NCI-H526 (cell line): ENCODE measurements at regions not wholly inside any gene's neighbourhood (a gene's known extent, or its start where the extent isn't known, plus 50 kb on each side); places are given as distances from the start of the nearest gene placed in this dataset.

Experiments used
- DNase-seq, 2 experiments: peaks; one replicate each; lab custom pipeline; 2025; lab: John Stamatoyannopoulos, UW

DNA sequence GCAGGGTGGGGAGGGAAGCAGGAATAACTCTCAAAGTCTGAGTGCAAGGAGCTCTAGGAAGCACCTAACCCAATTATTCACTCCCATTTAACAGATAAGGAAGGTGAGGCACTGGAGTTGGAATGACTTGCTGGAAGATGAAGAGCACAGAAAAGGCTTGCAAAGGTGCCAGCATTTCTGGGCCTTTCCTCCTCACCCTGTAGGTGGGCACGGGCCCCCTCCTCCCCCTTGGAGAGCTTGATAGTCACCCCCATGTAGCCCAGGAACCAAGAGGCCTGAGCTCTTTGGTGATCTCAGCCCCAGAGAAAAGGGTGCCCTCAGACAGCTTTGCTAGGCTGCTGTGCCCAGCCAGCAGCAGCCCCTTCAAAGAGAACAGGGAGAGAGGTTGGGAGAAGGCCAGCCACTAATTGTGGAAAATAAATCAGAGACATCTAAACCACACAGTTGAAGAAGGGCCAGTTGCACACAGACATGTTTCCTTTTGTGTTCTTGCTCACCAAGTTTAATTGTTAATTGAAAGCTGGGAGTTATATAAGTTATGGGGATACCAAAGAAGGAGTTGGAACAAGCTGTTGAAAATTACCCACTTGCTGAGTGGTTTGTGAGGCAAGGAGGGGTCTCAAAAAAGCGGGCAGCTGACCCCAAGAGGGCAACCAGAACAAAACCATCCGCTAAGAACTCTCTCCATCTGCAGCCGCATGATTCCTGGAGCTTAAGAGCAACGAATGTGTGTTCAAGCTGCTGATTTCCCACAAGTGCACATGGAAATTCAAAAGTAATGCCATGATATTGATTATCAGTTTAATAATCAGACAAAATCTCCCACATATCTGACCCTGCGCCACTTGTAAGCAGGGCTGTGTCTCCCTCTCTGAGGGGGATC is 77.0 kb downstream of the MRPL14 start:
- no peak for DNase-seq

DNA sequence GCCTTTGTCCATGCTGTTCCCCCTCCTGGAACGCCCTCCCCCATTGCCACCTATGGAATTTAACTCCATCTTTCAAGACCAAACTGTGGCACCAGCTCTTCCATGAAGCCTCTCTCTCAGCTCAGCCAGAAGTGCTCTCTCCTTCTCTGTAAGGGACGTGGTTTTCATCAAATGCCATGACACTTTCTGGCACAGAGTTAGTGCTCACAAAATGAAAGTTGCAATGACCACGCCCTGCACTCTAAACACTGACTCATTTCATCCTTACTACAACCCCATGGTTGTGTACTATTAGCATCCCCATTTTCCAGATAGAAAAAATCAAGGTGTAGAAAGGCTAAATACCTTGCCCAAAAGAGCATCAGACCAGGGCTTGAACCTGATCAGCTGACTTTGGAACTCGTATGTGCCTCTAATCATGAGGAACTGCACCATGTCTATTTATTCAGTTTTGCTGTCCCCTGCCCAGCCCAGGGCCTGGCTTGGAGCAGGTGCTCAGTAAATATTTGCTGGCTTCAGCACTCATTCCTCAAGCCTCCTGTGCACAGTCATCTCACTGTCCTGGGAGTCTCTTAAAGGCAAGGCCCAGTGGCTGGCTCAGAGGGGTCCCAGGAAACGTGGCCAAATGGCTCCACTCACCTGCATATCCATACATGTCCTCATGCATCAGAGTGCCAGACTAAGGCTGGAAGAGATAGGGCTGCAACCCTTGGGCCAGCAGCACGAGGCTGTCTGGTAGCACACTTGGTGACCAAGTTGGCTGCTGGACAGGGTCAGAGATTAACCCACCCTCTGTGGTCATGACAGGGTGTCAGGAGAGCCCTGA is 77.9 kb downstream of the MRPL14 start:
- DNase-seq: no peak

DNA sequence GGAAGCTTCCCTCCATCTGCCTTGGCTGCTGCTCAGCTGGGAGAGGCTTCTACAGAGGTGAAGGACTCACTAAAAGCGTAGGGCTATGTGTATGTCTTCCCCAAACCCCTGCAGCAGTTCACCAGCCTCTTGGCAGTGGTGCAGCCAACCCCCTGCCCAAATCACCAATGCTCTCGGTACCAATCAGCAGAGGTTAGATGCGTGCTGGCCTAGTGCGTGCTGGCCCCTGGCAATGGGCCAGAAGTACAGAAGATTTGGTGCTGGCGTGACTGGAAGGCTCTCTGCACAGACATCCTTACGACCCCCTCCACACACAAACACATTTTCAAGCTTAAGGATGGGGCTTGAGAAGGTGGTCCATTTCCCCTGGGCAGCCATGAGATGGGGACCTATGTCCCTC is 79.0 kb downstream of the MRPL14 start:
- DNase-seq: no peak

- DNase-seq: no peak
Observed at GRCh38 chr6:44047801-44048200, 79.5 kb downstream of the MRPL14 start.

GRCh38 chr6:44047179-44047546 is 80.1 kb downstream of the MRPL14 start:
- no peak for DNase-seq

GRCh38 chr6:44046516-44047178 is 80.6 kb downstream of the MRPL14 start:
- no peak for DNase-seq

GRCh38 chr6:44045672-44046015 is 81.6 kb downstream of the MRPL14 start:
- DNase-seq: no peak

DNA sequence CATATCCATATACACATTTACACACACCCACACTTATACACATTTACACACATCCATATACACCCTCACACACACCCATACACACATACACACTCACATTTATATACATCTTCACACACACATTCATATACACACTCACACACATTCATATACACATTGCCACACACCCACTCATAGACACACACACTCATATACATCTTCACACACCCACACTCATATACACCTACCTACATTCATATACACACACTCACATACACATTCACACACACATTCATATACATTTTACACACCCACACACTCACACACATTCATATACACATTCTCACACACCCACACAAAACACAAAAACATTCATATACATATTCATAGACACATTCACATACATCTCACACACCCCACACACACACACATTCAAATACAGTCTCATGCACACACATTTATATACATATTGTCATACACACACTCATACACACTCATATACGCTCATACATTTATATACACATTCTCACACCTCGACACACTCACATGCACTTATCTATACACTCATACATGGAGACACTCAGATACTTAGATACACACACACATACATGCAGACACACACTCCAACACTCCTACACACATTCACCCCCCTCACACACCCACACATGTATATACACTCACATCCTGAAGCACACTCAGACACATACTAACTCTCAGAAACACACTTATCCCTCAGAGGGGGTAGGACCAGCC is 82.1 kb downstream of the MRPL14 start:
- DNase-seq: no peak

GRCh38 chr6:44044154-44044539 is 83.1 kb downstream of the MRPL14 start:
- DNase-seq: no peak

GRCh38 chr6:44043479-44044153 is 83.6 kb downstream of the MRPL14 start:
- no peak for DNase-seq

DNA sequence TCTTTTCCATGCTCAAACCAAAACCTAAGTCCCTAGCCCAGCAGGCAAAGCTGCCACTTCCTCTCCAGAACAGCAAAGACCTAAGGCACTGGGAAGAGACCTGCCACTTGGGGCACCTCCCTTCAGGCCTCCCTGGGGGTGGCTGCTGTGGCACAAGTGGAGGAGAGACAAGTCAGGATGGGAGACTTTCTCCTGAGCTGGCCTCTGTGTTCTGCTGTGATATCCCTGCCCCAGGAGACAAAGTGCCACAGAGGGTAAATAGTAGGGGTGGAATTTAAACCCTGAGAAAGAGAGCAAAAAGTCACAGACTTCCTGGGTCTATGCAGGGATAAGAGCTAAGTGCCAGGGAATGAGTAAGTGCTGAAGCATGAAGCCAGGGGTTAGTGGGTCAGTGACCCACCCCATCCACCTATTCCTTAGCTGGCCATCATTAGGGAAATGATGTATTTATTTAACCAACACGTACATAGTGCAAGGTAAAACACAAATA is 84.2 kb downstream of the MRPL14 start:
- no peak for DNase-seq

DNA sequence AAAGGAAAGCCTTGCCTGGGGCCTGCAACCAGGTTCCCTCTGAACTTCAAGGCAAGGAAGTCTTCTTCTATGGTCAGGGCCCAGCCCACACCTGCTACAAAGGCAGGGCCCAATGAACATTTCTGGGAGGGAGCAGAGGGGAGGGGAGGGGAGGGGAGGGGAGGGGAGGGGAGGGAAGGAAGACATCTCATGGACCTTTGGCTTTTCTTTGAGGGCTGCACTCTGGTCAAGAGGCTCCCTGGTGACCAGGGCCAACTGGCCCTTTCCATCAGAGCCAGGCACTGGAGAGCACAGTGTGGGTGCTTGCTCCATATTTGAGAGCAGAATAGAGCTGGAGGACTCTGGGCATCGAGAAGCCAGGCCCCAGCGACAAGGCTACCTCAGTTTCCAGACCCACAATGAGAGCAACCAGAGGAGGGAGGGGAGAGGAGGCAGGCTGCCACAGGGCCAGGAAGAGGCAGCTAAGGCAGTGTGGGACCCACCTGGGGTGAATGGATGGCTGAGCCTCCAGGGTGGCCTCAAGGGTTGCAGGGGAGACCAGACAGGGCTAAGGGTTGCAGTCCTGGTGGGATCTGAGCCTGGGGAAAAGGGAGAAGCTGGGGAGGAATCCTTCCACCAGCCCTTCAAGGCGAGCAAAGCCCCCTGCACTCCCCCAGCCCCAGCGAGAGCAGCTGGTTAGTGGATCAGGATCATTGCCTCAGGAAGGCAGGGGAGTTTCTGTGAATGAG is 84.8 kb downstream of the MRPL14 start:
- DNase-seq: no peak

GRCh38 chr6:44041461-44042260 is 85.6 kb downstream of the MRPL14 start:
- DNase-seq: no peak

GRCh38 chr6:44040786-44041185 is 86.5 kb downstream of the MRPL14 start:
- no peak for DNase-seq

GRCh38 chr6:44039839-44040350 is 87.4 kb downstream of the MRPL14 start:
- DNase-seq: no peak

- no peak for DNase-seq
Observed at GRCh38 chr6:44039191-44039719, 88.0 kb downstream of the MRPL14 start.

DNA sequence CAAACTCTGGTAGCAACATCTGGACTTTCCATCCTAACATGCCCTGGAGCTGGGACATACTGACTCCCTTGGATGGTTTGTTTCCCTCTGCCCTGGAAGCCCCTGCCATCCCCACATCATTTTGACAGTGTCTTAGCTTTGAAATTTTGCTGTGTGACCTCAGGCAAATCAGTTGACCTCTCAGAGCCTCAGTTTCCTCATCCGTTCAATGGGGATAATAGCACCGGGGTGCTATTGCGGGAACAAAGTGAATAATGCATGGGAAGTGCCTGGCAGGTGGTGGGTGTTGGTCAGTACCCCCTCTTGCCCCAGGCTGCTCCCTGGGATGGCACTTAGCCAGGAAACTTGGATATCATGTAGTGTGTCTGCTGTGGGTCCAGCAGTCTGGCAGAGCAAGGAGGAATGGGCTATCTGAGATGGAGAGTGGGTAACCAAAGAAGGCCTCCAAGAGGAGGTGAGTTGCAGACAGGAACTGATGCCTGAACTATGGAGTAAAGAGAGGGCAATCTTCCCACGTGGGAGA is 88.6 kb downstream of the MRPL14 start:
- DNase-seq: no peak

DNA sequence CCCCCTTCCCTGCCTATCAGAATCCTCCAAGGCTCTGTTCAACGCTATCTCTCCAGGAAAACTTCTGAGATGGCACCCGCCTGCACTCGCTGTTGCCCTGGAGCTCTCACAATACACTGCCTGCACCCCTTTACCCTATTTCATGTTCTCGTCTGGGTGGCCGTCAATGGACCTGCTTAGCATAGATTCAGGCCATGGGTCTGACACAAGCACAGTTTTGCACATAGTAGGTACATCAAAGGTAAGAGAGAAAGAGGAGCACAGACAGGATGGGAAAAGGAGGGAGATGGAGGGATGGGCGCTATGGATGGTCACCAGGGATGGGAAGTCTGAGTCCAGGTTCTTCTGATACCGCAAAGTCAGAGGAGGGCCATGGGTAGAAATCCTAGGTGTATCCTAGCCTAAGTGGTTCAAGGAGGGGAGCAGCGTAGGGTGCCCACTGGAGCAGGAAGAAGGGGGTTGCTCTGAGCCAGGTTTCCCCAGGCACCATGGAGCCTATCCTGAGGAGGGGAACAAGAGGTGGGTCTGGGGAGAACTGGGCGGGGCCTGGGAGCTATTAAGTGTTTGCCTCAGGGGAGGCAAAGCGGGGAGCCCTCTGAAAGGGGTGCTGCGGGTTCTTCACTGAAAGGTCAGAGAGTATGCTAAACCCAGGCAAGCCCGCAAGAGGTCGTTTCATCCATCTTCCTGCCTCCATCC is 89.3 kb downstream of the MRPL14 start:
- DNase-seq: no peak
